HG03139 (cell line): ENCODE measurements at regions not wholly inside any gene's neighbourhood (a gene's known extent, or its start where the extent isn't known, plus 50 kb on each side); places are given as distances from the start of the nearest gene placed in this dataset.

Experiments used
- ATAC-seq: cut with Tn5 transposase; IDR thresholded peaks from one replicate; pipeline ENCODE4 v1.9.1; 2021; ENCODE audit not compliant: unreplicated experiment

GRCh38 chr5:40010436-40010835 is 585.7 kb upstream of the DAB2 start:
- no peak for ATAC-seq

- ATAC-seq = no peak
These were observed 581.5 kb upstream of the DAB2 start for GRCh38 chr5:40006260-40006659.

- ATAC-seq = no peak
These were observed 577.0 kb upstream of the DAB2 start for GRCh38 chr5:40001796-40002195.

GRCh38 chr5:39998518-39998917 is 573.7 kb upstream of the DAB2 start:
- ATAC-seq = no peak

- ATAC-seq = no peak
These were observed 571.2 kb upstream of the DAB2 start for GRCh38 chr5:39995990-39996389.

GRCh38 chr5:39992617-39993202 is 567.9 kb upstream of the DAB2 start:
- ATAC-seq = no peak

- no peak for ATAC-seq
These were observed 561.8 kb upstream of the DAB2 start for GRCh38 chr5:39986614-39987013.

- ATAC-seq = no peak
These were observed 555.3 kb upstream of the DAB2 start for GRCh38 chr5:39980056-39980455.

GRCh38 chr5:39977066-39977655 is 552.4 kb upstream of the DAB2 start:
- ATAC-seq = no peak

- peak; percentile 79 for ATAC-seq
These were observed 545.5 kb upstream of the DAB2 start for GRCh38 chr5:39970117-39970798.

- ATAC-seq = no peak
These were observed 543.6 kb upstream of the DAB2 start for GRCh38 chr5:39968381-39968780.

GRCh38 chr5:39955156-39955555 is 530.4 kb upstream of the DAB2 start:
- ATAC-seq = no peak

- no peak for ATAC-seq
These were observed 526.3 kb upstream of the DAB2 start for GRCh38 chr5:39951070-39951469.

GRCh38 chr5:39948867-39949468 is 524.2 kb upstream of the DAB2 start:
- peak; percentile 73 for ATAC-seq

GRCh38 chr5:39948341-39948740 is 523.6 kb upstream of the DAB2 start:
- ATAC-seq = no peak

GRCh38 chr5:39947657-39948056 is 522.9 kb upstream of the DAB2 start:
- ATAC-seq = no peak

GRCh38 chr5:39946356-39947045 is 521.7 kb upstream of the DAB2 start:
- ATAC-seq = no peak

GRCh38 chr5:39945870-39946269 is 521.1 kb upstream of the DAB2 start:
- ATAC-seq = no peak

- ATAC-seq = no peak
These were observed 519.0 kb upstream of the DAB2 start for GRCh38 chr5:39943811-39944210.

- ATAC-seq = no peak
These were observed 517.8 kb upstream of the DAB2 start for GRCh38 chr5:39942606-39943005.

GRCh38 chr5:39941416-39941815 is 516.6 kb upstream of the DAB2 start:
- ATAC-seq = no peak

- ATAC-seq = peak; percentile 53
These were observed 510.1 kb upstream of the DAB2 start for GRCh38 chr5:39934830-39935229.
